ENCODE measurements at regions not wholly inside any gene's neighbourhood (a gene's known extent, or its start where the extent isn't known, plus 50 kb on each side); places are given as distances from the start of the nearest gene placed in this dataset.

- Histone ChIP-seq H3K4me2 (ENCODE audit: low read depth, low read length, poor library complexity, severe bottlenecking) (no peak overlapping the region), H3K27me3 (ENCODE audit: low read length) (no peaks in the 10 kb centered on the region), H3K9me3 (ENCODE audit: insufficient read depth, low read length) (no peaks in the 10 kb centered on the region), H3K79me2 (ENCODE audit: insufficient read depth, low read length) (no peaks in the 10 kb centered on the region), H3K36me3 (ENCODE audit: low read length) (no peaks in the 10 kb centered on the region), H3K9ac (ENCODE audit: low read length) (no peak overlapping the region), H3K9me2 (replicated peaks; ENCODE audit: insufficient read depth, low read length) (no peaks in the 10 kb centered on the region), H3K4me3 (ENCODE audit: insufficient read depth, low read length, poor library complexity, severe bottlenecking) (no peak overlapping the region), H4K20me1 (ENCODE audit: low read depth, low read length) (no peaks in the 10 kb centered on the region), H2AFZ (ENCODE audit: low read depth, low read length, severe bottlenecking) (no peak overlapping the region), H3F3A (ENCODE audit: insufficient read depth) (no peaks in the 10 kb centered on the region), H3K27ac (ENCODE audit: low read depth, low read length) (no peak overlapping the region)
- TF ChIP-seq CTCF (IDR thresholded peaks at IDR 0.05; ENCODE audit: insufficient read depth, low read length, poor library complexity, severe bottlenecking) = no peak
- TF ChIP-seq EZH2phosphoT487 (conservative IDR thresholded peaks at IDR 0.05; ENCODE audit: low read length) = no peak
Observed at GRCh38 chr6:166005944-166006899, 161.4 kb downstream of the TBXT start.

GRCh38 chr6:166005401-166005943, 162.2 kb downstream of the TBXT start:
- Histone ChIP-seq H3K4me2 (ENCODE audit: low read depth, low read length, poor library complexity, severe bottlenecking) (no peak overlapping the region), H3K27me3 (ENCODE audit: low read length) (no peaks in the 10 kb centered on the region), H4K20me1 (ENCODE audit: low read depth, low read length) (no peaks in the 10 kb centered on the region), H2AFZ (ENCODE audit: low read depth, low read length, severe bottlenecking) (no peak overlapping the region), H3K36me3 (ENCODE audit: low read length) (no peaks in the 10 kb centered on the region), H3K9me2 (replicated peaks; ENCODE audit: insufficient read depth, low read length) (no peaks in the 10 kb centered on the region), H3K9me3 (ENCODE audit: insufficient read depth, low read length) (no peaks in the 10 kb centered on the region), H3K79me2 (ENCODE audit: insufficient read depth, low read length) (no peaks in the 10 kb centered on the region), H3F3A (ENCODE audit: insufficient read depth) (no peaks in the 10 kb centered on the region), H3K9ac (ENCODE audit: low read length) (no peak overlapping the region), H3K27ac (ENCODE audit: low read depth, low read length) (no peak overlapping the region), H3K4me3 (ENCODE audit: insufficient read depth, low read length, poor library complexity, severe bottlenecking) (no peak overlapping the region)
- TF ChIP-seq CTCF (IDR thresholded peaks at IDR 0.05; ENCODE audit: insufficient read depth, low read length, poor library complexity, severe bottlenecking) (no peak), EZH2phosphoT487 (conservative IDR thresholded peaks at IDR 0.05; ENCODE audit: low read length) (no peak)

GRCh38 chr6:166004876-166005275, 162.8 kb downstream of the TBXT start:
- no peaks in the 10 kb centered on the region for H3K79me2 ChIP-seq (ENCODE audit: insufficient read depth, low read length)
- no peaks in the 10 kb centered on the region for H3K9me2 ChIP-seq (replicated peaks; ENCODE audit: insufficient read depth, low read length)
- H3K4me3 ChIP-seq (ENCODE audit: insufficient read depth, low read length, poor library complexity, severe bottlenecking) = no peak overlapping the region
- no peak overlapping the region for H3K4me2 ChIP-seq (ENCODE audit: low read depth, low read length, poor library complexity, severe bottlenecking)
- TF ChIP-seq CTCF (IDR thresholded peaks at IDR 0.05; ENCODE audit: insufficient read depth, low read length, poor library complexity, severe bottlenecking) = no peak
- no peak for TF ChIP-seq EZH2phosphoT487 (conservative IDR thresholded peaks at IDR 0.05; ENCODE audit: low read length)
- no peak overlapping the region for H3K9ac ChIP-seq (ENCODE audit: low read length)
- no peaks in the 10 kb centered on the region for H3K27me3 ChIP-seq (ENCODE audit: low read length)
- no peaks in the 10 kb centered on the region for H3K36me3 ChIP-seq (ENCODE audit: low read length)
- no peak overlapping the region for H3K27ac ChIP-seq (ENCODE audit: low read depth, low read length)
- no peaks in the 10 kb centered on the region for H4K20me1 ChIP-seq (ENCODE audit: low read depth, low read length)
- no peaks in the 10 kb centered on the region for H3K9me3 ChIP-seq (ENCODE audit: insufficient read depth, low read length)
- H2AFZ ChIP-seq (ENCODE audit: low read depth, low read length, severe bottlenecking) = no peak overlapping the region
- no peaks in the 10 kb centered on the region for H3F3A ChIP-seq (ENCODE audit: insufficient read depth)

All from SU-DHL-6 (cell line).